GM19239 (cell line): ENCODE measurements at regions not wholly inside any gene's neighbourhood (a gene's known extent, or its start where the extent isn't known, plus 50 kb on each side); places are given as distances from the start of the nearest gene placed in this dataset.

Source experiments
- DNase-seq: peaks from one replicate; pipeline ENCODE4 v3.0.0; 2011; ENCODE audit warnings: low spot score; ENCODE audit not compliant: insufficient read length
- FAIRE-seq: peaks from 2 replicates; lab custom pipeline; 2011; peaks lifted over from hg19 to GRCh38; lab: Jason Lieb, UNC

GRCh38 chr6:47360388-47360787 lies 50.7 kb upstream of the TNFRSF21 start:
- peak; percentile 33 for FAIRE-seq

GRCh38 chr6:47362857-47363461 lies 53.3 kb upstream of the TNFRSF21 start:
- no peak for DNase-seq
- no peak for FAIRE-seq

More at GRCh38 chr6:47360388-47360787, 50.7 kb upstream of the TNFRSF21 start:
- DNase-seq: peak; percentile 18

GRCh38 chr6:47363736-47364135 lies 54.0 kb upstream of the TNFRSF21 start:
- DNase-seq (no peak), FAIRE-seq (no peak)

GRCh38 chr6:47366335-47366890 lies 56.7 kb upstream of the TNFRSF21 start:
- no peak for DNase-seq
- FAIRE-seq: no peak

GRCh38 chr6:47371139-47371869 lies 61.6 kb upstream of the TNFRSF21 start:
- no peak for FAIRE-seq
- DNase-seq: no peak

GRCh38 chr6:47371870-47372255 lies 62.2 kb upstream of the TNFRSF21 start:
- FAIRE-seq (no peak), DNase-seq (no peak)

GRCh38 chr6:47372318-47372717 lies 62.6 kb upstream of the TNFRSF21 start:
- FAIRE-seq (no peak), DNase-seq (no peak)

GRCh38 chr6:47375426-47375825 lies 65.7 kb upstream of the TNFRSF21 start:
- DNase-seq: no peak

GRCh38 chr6:47376930-47377329 lies 67.2 kb upstream of the TNFRSF21 start:
- no peak for FAIRE-seq
- no peak for DNase-seq

More at GRCh38 chr6:47375426-47375825, 65.7 kb upstream of the TNFRSF21 start:
- no peak for FAIRE-seq

GRCh38 chr6:47377971-47378370 lies 68.3 kb upstream of the TNFRSF21 start:
- DNase-seq (no peak), FAIRE-seq (no peak)

- FAIRE-seq (no peak), DNase-seq (no peak)
Observed at GRCh38 chr6:47379328-47379727, 69.6 kb upstream of the TNFRSF21 start.

- FAIRE-seq (no peak), DNase-seq (no peak)
Observed at GRCh38 chr6:47380251-47380650, 70.5 kb upstream of the TNFRSF21 start.

- FAIRE-seq (no peak), DNase-seq (no peak)
Observed at GRCh38 chr6:47381036-47381435, 71.3 kb upstream of the TNFRSF21 start.

GRCh38 chr6:47383360-47383759 lies 73.7 kb upstream of the TNFRSF21 start:
- FAIRE-seq: no peak

GRCh38 chr6:47391675-47392074 lies 82.0 kb upstream of the TNFRSF21 start:
- FAIRE-seq (no peak), DNase-seq (no peak)

More at GRCh38 chr6:47383360-47383759, 73.7 kb upstream of the TNFRSF21 start:
- no peak for DNase-seq

- FAIRE-seq (no peak), DNase-seq (no peak)
Observed at GRCh38 chr6:47392251-47392650, 82.5 kb upstream of the TNFRSF21 start.

GRCh38 chr6:47396401-47397069 lies 81.1 kb upstream of the CD2AP start:
- FAIRE-seq: no peak
- no peak for DNase-seq

- DNase-seq (no peak), FAIRE-seq (no peak)
Observed at GRCh38 chr6:47400581-47400980, 77.0 kb upstream of the CD2AP start.

GRCh38 chr6:47402081-47402480 lies 75.5 kb upstream of the CD2AP start:
- FAIRE-seq: no peak
- DNase-seq: no peak

GRCh38 chr6:47403056-47403455 lies 74.5 kb upstream of the CD2AP start:
- no peak for DNase-seq
- FAIRE-seq: no peak

- FAIRE-seq: no peak
- DNase-seq: no peak
Observed at GRCh38 chr6:47403801-47404200, 73.8 kb upstream of the CD2AP start.
